VCaP (cell line): ENCODE measurements at regions not wholly inside any gene's neighbourhood (a gene's known extent, or its start where the extent isn't known, plus 50 kb on each side); places are given as distances from the start of the nearest gene placed in this dataset.
A peak's percentile ranks its signal among the peaks of the same experiment; 100 is the strongest.

Experiments used
- H3K27ac ChIP-seq: fragments of 450-650 bp; 2 replicates; pipeline ENCODE4 v1.5.1; 2017
- CTCF ChIP-seq: fragments of 450-650 bp; conservative IDR thresholded peaks from 2 replicates; pipeline ENCODE4 v1.5.1; 2017; ENCODE audit warnings: mild to moderate bottlenecking, moderate library complexity

GRCh38 chr5:2334719-2335118 lies 416.8 kb downstream of the IRX2 start:
- H3K27ac ChIP-seq: peak overlapping the region; percentile 16; the same call in 1 of the 2 replicates
- peak; percentile 15; the same call in 1 of the 2 replicates for TF ChIP-seq CTCF

- no peak overlapping the region for H3K27ac ChIP-seq
- TF ChIP-seq CTCF: no peak
These were observed 418.2 kb downstream of the IRX2 start for GRCh38 chr5:2333291-2333690.

- no peak for TF ChIP-seq CTCF
- no peak overlapping the region for H3K27ac ChIP-seq
These were observed 419.0 kb downstream of the IRX2 start for GRCh38 chr5:2332521-2332920.

- TF ChIP-seq CTCF: no peak
- H3K27ac ChIP-seq: no peak overlapping the region
These were observed 420.9 kb downstream of the IRX2 start for GRCh38 chr5:2330325-2331130.

GRCh38 chr5:2329741-2330140 lies 421.7 kb downstream of the IRX2 start:
- H3K27ac ChIP-seq: no peak overlapping the region
- no peak for TF ChIP-seq CTCF

GRCh38 chr5:2326601-2327000 lies 424.9 kb downstream of the IRX2 start:
- no peak overlapping the region for H3K27ac ChIP-seq
- TF ChIP-seq CTCF: no peak

- TF ChIP-seq CTCF: no peak
- H3K27ac ChIP-seq: no peak overlapping the region
These were observed 426.7 kb downstream of the IRX2 start for GRCh38 chr5:2324788-2325187.
